ENCODE measurements at regions not wholly inside any gene's neighbourhood (a gene's known extent, or its start where the extent isn't known, plus 50 kb on each side); places are given as distances from the start of the nearest gene placed in this dataset.
"Not testable (repeated sequence)": the region's sequence is repeated elsewhere in the genome, so short reads cannot be mapped to it uniquely, and the experiment has no call there.

- DNase-seq, result no peak
Measured at GRCh38 chr1:82086739-82087138, 286.0 kb downstream of the ADGRL2 start.

GRCh38 chr1:82079607-82080006, 278.9 kb downstream of the ADGRL2 start:
- no peak for DNase-seq

GRCh38 chr1:82073659-82074058, 272.9 kb downstream of the ADGRL2 start:
- no peak for DNase-seq

GRCh38 chr1:82073071-82073470, 272.3 kb downstream of the ADGRL2 start:
- no peak for DNase-seq

DNA sequence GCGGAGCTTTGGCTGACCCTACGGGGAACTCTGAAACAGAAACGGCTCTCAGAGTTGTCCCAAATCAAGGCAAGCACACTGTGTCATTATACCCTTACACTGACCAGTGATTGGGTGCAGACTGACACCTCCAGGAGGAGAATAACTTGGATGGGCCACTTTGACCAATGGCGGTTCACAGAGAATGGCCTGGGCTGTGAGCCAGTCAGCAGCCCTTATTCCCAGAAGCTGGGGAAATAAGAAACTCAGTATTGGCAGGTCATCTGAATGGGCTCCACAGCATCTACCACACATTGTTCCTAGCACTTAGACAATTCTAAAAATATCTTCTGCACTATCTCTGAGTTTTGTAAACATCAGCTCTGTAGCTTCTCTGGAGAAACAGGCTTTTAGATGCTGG, 265.2 kb downstream of the ADGRL2 start:
- DNase-seq, result no peak

- no peak for DNase-seq
Measured at GRCh38 chr1:82064691-82065090, 264.0 kb downstream of the ADGRL2 start.

GRCh38 chr1:82062206-82062605, 261.5 kb downstream of the ADGRL2 start:
- DNase-seq, result no peak

DNA sequence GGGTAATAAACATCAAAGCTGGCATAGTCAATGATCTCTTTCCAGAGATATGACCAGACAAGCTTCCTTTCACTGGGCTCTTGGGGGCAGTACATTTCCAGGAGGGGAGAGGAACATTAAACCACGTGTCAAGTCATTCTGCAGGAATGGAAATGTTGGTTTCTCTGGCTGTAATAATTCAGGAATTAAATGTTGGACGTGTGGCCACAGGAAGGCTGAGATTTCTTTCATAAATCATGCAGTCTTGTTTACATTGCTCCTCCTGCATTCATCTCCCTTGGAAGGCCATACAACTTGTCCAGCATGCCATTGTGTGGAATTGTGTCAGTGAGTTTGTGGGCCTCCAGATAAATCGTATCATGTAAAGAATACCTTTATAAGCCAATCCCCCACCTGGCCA, 259.2 kb downstream of the ADGRL2 start:
- no peak for DNase-seq

- no peak for DNase-seq
Measured at GRCh38 chr1:82057011-82057410, 256.3 kb downstream of the ADGRL2 start.

DNA sequence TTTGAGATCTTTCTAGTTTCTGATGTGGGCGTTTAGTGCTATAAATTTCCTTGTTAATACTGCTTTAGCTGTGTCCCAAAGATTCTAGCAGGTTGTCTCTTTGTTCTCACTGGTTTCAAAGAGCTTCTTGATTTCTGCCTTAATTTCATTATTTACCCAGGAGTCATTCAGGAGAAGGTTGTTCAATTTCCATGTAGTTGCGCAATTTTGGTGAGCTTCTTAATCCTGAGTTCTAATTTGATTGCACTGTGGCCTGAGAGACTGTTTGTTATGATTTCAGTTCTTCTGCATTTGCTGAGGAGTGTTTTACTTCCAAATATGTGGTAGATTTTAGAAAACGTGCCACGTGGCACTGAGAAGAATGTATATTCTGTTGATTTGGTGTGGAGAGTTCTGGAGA, 254.6 kb downstream of the ADGRL2 start:
- DNase-seq, result not testable (repeated sequence)

GRCh38 chr1:82052563-82052962, 251.8 kb downstream of the ADGRL2 start:
- no peak for DNase-seq

GRCh38 chr1:82048596-82048995, 247.9 kb downstream of the ADGRL2 start:
- no peak for DNase-seq

GRCh38 chr1:82045221-82045620, 244.5 kb downstream of the ADGRL2 start:
- DNase-seq, result no peak

GRCh38 chr1:82044536-82044935, 243.8 kb downstream of the ADGRL2 start:
- DNase-seq, result no peak

- DNase-seq, result no peak
Measured at GRCh38 chr1:82044111-82044510, 243.4 kb downstream of the ADGRL2 start.

- no peak for DNase-seq
Measured at GRCh38 chr1:82042306-82043060, 241.7 kb downstream of the ADGRL2 start.

Measured in NCI-H2107 (cell line).